Uterus (tissue), 2 donors: ENCODE measurements at regions not wholly inside any gene's neighbourhood (a gene's known extent, or its start where the extent isn't known, plus 50 kb on each side); places are given as distances from the start of the nearest gene placed in this dataset.

Experiments
- POLR2A ChIP-seq, 2 donors: fragments of 450-650 bp; IDR thresholded peaks; one replicate each; pipeline ENCODE4 v1.6.1; 2016; ENCODE audit warnings: antibody characterized with exemption in 2 of 2, mild to moderate bottlenecking in 1 of 2, moderate library complexity in 1 of 2
- TF ChIP-seq, protein P1 (sequence below), 4 experiments: fragments of 200-600 bp in 2 of 4; fragments of 450-650 bp in 2 of 4; sonication (generic) in 2 of 4; IDR thresholded peaks; one replicate each; pipeline ENCODE4 v1.5.1; 2016 to 2019; ENCODE audit warnings: antibody characterized with exemption in 4 of 4, mild to moderate bottlenecking in 2 of 4, moderate library complexity in 1 of 4

DNA sequence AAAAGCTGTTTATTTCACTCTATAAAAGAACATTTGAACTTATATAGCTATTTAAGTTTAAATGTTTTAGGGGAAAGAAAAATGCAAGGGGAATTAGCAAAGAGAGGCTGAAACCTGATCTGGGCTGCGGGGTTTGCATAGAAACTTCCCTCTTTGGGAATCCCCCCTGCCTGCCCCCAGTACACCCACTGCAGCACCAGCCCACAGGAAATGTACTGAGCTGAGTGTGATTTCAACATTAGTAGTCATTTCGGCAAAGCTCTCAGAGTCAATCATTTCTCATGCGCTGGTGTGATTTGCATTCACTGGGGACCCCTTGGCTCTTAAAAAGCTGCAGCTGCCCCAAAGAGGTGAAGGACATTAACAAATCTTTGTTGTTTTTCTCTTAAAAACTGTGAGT lies 859.4 kb downstream of the MAFB start:
- TF ChIP-seq, protein P1, sequence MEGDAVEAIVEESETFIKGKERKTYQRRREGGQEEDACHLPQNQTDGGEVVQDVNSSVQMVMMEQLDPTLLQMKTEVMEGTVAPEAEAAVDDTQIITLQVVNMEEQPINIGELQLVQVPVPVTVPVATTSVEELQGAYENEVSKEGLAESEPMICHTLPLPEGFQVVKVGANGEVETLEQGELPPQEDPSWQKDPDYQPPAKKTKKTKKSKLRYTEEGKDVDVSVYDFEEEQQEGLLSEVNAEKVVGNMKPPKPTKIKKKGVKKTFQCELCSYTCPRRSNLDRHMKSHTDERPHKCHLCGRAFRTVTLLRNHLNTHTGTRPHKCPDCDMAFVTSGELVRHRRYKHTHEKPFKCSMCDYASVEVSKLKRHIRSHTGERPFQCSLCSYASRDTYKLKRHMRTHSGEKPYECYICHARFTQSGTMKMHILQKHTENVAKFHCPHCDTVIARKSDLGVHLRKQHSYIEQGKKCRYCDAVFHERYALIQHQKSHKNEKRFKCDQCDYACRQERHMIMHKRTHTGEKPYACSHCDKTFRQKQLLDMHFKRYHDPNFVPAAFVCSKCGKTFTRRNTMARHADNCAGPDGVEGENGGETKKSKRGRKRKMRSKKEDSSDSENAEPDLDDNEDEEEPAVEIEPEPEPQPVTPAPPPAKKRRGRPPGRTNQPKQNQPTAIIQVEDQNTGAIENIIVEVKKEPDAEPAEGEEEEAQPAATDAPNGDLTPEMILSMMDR (IDR thresholded peaks at IDR 0.05), result no peak
- TF ChIP-seq POLR2A (IDR thresholded peaks at IDR 0.05), result no peak
